HuH-7 (cell line): ENCODE measurements at regions not wholly inside any gene's neighbourhood (a gene's known extent, or its start where the extent isn't known, plus 50 kb on each side); places are given as distances from the start of the nearest gene placed in this dataset.
"Not testable (repeated sequence)": the region's sequence is repeated elsewhere in the genome, so short reads cannot be mapped to it uniquely, and the experiment has no call there.

Experiments used
- DNase-seq: peaks from one replicate; pipeline ENCODE4 v3.0.0; 2011; ENCODE audit warnings: low spot score

DNA sequence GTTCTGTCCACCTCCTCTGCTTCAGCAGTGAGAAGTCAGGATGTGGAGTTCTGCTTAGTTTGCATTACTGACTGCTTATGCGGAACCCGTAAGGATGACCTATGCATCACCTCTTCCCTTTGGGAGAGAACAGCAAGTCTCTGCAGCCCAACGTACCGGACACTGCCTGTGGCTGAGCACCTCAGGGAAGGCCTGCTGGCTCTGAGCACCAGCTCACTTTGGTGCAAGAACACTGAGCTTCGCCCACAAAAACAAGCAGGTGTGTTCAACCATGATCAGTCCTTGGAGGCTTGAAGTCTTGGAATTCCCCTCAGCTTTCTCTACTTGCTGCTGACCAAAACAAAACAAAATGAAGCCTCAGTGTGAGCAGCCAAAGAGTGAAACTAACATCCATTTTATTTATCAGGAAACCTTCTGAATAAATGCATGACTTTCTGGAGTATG is 52.7 kb upstream of the NCK2 start:
- no peak for DNase-seq

DNA sequence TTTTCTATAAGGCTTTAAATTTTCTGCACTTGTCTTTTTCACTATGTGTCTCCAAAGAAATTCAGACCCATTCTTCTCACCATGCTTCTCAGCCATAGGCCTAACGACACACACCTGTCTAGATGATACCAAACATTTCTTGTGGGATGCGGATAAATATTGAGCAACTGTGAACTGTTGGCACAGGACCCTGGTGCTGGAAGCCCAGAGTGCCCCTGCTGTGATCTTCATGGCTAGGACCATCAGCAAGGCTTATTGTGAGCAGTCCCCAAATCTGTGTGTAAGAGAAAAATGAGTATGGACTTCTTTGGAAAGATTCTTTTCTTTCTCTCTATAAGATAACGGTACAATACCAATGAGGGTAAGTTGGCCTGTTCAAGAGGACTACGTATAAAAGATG is 54.1 kb upstream of the NCK2 start:
- DNase-seq, result no peak

DNA sequence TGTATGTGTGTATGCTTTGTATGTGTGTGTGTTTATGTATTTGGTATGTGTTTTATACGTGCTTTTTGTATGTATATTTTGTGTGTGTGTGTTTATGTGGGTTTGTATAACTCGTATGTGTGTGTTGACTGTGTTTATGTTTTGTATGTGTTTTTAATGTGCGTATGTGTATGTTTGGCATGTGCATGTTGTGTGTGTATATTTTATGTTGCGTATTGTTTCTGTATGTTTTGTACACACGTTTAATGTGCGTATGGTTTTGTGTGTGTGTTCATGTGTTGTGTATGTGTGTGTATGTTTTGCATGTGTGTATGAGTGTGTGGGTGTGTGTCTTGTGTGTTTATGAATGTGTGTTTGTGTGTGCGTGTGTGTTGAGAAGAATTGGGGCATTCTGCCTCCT is 55.2 kb upstream of the NCK2 start:
- no peak for DNase-seq

DNA sequence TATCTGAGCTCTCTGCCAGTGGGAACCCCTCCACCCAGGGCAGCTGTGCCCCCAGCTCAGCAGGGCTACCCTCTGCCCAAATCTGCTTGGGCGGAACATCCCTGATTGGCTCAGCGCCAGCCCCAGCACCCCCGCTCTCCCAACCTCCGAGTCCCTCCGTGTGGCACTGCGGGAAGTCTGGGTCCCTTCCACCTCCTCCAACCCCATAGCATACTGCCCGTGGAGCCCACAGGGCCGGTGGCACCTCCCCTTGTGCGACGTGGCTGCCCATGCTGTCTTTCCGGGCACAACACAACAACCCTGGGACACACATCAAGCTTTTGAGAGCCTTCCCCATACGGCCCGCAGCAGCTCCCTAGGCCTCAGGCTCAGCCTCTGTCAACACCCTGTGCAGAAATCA is 55.8 kb upstream of the NCK2 start:
- DNase-seq, result no peak

DNA sequence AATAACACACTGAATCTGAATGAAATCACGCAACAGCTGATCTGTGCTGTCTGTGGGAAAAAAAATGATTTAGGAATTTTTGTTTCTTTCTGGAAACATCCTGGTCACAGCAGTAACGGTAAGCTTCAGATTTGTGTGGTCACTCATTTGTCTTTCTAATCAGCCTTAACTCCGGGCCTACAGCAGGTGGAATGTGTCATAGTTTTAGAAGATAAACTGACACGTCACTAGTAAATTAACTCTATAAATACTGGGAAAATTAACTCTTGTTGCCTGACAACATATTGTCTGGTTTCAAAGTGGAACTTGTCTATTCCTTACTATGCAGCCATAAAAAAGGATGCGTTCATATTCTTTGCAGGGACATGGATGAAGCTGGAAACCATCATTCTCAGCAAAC is 58.1 kb upstream of the NCK2 start:
- DNase-seq, result no peak

DNA sequence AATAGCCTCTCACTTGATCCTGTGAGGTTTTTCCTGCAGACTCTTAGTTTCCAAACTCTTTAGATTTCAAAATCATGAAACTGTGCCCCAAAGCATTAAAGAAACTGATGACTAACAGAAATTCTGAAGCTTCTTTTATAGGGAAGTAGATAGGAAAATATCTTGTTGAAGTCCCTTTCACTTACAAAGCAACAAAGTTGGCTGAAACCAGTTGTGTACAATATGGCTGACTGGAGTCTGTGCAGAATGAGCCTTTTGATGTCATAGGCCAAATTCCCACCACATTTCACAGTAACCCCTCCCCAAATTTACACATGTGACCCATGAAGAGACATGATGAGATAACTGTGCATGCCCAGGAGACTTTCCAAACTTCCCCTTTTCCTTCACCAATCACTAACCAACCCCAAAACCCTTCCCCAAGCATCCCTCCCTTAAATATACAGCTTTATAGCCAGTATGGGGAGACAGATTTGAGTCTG is 61.7 kb upstream of the NCK2 start:
- DNase-seq, result no peak

DNA sequence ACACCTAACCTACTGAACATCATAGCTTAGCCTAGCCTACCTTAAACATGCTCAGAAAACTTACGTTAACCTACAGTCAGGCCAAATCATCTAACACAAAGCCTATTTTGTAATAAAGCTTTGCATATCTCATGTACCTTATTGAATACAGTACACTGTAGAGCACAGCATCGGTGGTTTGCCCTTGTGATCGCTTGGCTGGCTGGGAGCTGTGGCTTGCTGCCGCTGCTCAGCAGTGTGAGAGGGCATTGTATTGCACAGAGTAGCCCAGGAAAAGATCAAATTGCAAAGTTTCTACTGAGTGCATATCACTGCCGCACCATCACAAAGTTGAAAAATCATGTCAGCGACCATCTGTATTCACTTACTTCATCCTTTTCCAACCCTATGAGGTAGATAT is 62.3 kb upstream of the NCK2 start:
- no peak for DNase-seq

DNA sequence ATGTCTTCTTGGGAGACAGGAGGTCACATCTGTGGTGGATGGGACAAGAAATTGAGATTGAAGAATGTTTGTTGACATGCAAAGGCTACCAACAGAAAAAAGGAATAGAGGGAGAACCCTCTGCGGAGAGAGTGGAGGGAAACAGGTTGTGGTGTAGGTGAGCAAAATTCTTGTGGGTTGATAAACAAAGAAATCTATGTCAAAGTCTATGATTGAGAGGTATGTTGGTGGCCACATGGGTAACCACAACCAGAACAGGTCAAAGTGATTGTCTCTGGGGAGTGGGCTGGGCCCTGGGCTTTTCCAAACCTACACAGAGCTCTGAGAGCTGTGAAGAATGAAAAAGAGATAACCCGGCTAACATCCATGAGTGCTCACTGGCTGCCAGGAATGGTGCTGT is 62.8 kb upstream of the NCK2 start:
- DNase-seq, result no peak

DNA sequence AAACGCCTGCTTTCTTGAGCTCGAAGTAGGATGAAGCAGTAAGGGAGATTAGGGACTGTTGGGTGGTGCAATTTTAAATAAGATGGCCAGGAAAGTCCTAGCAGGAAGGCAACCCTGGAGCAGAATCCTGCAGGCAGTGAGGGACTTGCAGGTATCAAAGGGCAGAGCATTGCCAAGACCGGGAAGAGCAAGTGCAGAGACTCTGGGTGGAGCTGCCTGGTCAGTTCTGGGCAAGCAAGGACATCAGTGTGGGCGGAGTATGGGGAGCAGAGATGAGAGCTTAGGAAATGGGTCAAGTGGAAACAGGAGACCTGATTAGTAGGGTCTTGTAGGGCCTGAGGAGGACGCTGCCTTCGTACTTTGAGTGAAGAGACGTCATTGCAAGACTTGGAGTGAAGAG is 64.4 kb upstream of the NCK2 start:
- DNase-seq, result no peak

DNA sequence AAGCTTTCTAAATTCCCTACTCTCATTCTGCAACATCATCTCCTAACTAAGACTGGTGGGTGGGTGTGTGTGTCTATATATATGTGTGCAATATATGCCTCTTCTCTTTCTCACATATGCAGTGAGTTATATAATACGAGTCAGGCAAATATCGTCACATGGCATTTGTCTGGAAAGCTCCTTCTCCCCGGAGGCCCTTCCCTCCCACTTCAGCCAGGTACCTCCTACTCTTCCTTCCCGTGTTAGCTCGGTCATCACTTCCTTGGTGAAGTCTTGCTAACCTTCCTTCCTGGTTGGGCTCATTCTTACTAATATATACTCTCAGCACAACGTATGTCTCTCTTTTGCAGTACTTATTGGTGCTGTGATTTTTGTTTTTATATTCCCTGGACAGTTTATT is 66.4 kb upstream of the NCK2 start:
- no peak for DNase-seq

DNA sequence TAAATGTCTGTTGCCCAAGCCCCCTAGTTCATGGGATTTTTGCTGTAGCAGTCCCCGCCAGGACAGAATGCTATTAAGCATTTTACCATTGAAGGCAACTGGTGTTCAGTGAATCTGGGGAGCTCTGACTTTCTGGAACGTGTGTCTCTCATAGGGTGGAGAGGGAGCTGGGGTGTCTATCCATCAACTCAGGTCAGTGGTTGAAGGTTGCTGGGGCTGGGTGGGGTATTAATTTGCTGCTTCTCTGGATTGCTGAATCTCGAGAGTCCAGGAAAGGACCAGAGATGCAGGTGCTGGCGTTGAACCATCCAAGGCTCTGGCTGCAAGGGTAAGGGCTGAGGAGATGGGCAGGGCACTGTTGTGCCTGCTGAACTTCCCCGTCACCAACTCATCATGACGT is 66.8 kb upstream of the NCK2 start:
- DNase-seq, result no peak

DNA sequence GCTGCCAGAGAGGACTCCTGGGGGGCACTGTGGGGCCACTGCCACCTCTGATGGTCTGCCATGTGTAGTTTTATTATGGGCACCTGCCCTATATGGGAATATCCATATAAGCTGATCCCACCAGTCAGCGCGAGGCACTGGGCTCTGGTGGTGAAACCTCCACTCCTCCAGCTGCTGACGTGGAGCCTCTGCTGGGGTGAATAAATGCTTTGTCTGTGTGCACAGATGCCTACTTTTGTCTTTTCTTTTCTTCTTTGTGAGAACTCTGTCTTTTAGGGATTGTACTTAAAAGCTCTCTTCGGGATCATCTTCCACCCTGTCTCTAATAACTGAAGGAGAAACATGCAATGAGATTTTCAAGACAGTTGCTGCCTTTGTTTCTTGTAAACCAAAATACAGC is 68.9 kb upstream of the NCK2 start:
- DNase-seq, result no peak

DNA sequence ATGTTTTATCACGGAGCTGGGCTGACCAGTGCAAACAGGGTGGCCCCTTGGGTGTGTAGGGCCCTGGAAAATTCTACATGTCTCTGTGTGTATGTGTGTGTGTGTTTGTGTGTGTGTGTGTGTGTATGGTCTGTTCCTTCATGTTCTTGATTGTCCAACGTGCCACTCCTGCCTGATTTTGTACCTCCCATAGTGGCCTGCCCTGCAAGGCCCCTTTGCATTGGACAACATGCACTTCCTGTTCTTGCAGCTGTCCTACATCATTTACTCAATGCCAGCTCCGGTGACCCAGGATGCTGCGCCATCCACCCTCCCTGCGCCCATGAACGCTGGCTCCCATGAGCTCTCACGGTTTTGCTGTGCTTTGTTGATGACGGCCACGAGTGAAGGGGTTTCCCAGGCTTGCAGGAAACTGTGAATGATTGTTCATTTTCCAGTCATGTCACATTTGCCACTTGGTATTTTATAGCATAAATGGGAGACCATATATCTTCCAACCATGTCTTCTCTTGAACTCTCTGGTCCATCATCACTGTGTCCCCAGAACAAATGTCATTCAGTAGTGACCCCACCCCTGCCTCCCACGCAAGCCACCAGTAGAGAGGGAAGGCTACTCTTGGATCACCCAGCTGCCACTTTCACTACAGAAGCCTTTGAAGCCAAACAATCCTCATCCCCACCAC is 69.7 kb upstream of the NCK2 start:
- DNase-seq, result no peak

DNA sequence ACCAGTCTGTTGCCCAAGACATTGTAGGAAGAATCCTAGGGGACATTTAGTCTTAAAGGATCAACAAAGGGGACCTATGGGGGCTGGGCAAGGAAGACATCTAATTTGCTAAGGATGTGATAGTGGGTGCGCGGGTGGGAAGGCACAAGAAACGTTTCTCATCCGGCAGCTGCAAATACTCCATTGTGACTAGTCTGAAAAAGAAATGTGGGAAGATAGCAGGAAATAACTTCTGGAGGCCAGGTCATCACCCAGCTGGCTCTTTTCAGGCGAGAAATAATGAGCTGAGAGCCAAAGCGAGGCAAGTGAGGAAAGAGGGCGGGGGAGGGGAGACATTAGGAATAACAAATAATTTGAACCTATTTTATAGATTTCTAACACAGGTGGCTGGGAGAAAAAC is 70.3 kb upstream of the NCK2 start:
- no peak for DNase-seq

DNA sequence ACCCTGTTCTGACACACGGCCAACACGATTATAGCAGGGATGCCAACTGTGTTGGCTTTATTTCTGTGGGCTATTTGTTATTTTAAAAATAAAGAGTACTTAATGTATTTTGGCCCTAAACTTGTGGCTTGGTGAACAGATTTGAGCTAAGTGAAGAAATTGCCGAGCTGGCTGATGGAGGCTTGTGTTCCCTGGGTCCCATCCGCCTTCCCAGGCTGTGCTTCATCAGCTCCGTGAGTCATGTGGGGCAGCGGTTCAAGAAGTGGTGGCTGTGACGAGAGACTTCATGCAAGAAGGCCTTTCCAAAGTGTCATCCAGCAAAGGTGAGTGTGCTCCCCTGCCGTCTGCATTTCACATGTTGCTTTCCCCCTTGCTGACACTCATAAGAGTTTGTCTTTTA is 73.6 kb upstream of the NCK2 start:
- no peak for DNase-seq

DNA sequence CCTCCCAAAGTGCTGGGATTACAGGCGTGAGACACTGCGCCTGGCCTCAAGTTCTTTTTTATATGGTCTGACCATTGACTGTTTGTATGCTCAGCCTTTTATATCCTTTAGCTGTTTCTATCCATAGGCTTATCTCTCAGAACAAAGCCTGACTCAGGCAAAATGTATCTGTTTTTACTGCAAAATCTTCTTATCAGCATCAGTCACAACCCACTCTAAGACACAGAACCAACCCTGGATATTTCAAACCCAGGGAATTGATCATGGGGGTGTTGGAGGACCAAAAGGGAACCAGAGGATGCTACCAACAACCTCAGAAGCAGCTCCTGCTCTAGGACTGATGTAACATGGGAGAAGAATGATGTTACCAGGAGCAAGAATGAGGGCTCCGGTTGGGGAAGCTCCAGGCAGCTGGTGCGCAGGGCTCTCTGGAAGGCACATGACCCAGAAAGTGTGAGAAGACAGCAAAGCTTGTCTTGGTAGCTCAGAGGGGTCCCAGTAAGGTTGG is 75.3 kb upstream of the NCK2 start:
- DNase-seq, result no peak

DNA sequence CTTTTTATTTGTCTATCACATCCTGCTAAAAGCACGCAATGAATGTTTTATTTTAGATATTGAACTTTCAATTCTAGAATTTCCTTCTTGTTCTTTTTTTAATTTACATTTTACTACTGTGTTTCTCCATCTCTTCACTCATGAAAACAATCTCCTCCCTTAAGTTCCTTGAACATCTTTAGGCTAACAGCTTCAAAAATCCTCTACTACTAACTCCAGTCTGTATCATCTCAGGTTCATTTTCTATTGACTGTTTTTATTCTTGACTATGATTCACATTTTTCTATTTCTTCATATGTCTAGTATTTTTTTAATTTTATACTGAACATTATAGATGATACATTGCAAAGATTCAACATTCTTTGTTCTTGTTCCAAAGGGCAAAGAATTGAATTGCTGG is 79.2 kb upstream of the NCK2 start:
- no peak for DNase-seq

DNA sequence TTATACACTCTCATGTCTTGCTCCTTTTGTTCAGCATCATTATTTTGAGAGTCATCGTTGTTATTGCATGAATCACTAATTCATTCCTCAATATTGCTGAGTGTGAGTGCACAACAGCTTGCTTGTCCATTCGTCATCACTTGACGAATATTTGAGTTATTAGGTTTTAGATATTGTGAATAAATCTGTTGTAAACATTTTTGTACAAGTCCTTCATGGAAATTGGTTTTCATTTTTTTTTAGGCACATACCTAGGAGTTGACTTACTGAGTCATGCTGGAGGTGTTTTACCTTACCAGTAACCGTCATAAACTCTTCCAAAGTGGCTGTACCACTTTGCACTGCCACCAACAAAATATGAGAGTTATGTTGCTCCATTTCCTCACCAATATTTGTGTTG is 84.2 kb upstream of the NCK2 start:
- no peak for DNase-seq

DNA sequence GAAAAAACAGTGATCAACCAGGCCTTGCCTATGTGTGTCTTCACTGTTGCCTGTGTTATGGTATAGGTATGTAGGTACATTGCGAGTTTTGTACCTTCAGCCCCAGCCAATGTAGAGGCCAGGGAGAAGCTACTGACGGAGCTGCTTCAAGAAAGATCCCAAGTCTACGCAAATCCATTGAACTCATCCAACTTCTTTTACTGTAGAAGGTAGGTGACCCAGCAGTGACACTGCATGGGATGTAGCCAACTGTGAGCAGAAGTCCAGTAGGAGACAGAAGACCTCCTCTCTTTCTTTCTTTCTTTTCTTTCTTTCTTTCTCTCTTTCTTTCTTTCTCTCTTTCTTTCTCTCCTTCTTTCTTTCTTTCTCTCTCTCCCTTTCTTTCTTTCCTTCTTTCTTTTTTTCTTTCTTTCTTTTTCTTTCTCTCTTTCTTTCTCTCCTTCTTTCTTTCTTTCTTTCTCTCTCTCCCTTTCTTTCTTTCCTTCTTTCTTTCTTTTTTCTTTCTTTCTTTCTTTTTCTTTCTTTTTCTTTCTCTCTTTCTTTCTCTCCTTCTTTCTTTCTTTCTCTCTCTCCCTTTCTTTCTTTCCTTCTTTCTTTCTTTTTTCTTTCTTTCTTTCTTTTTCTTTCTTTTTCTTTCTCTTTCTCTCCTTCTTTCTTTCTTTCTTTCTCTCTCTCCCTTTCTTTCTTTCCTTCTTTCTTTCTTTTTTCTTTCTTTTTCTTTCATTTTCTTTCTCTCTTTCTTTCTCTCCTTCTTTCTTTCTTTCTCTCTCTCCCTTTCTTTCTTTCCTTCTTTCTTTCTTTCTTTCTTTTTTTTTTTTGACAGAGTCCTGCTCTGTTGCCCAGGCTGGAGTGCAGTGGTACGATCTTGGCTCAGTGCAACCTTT is 88.7 kb upstream of the NCK2 start:
- not testable (repeated sequence) for DNase-seq

DNA sequence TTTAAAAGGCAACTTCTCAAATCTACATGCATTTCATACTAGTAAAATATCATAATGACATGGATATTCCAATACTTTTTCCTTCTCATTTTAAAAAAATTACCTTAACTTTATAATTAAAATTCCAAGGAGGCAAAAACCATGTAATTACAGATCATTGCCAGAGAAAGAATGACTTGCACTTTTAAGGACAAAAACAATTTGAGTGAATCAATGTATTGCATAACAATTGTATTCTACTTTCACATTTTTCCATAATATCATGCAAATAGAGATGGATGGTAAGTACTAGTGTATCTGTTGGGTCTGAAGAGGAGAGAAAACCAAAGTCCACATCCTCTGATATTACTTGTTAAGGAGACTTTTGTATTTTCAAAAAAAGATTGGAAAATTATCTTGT is 89.5 kb upstream of the NCK2 start:
- DNase-seq, result no peak

DNA sequence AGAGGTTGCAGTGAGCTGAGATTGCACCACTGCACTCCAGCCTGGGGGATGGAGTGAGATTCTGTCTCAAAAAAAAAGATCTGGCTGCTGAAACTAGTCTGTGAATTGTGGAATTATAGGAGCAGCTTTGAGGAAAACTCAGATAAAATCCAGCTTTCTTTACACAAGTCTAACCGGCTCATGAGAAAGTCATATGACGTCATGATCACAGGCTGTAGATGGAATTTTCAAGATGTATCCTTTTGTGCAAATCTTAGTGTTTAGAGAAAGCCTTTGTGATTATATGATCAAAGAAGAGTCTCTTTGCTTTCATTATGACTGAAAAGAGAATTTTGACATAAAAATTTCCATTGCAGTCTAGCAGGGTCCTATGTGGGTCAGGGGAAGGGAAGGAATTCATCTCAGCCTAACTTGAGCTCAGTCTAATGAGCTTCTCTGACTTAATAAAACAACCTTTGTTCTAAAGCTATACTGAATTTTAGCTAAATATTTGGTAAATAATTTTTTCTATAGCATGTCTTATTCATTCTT is 90.2 kb upstream of the NCK2 start:
- no peak for DNase-seq

DNA sequence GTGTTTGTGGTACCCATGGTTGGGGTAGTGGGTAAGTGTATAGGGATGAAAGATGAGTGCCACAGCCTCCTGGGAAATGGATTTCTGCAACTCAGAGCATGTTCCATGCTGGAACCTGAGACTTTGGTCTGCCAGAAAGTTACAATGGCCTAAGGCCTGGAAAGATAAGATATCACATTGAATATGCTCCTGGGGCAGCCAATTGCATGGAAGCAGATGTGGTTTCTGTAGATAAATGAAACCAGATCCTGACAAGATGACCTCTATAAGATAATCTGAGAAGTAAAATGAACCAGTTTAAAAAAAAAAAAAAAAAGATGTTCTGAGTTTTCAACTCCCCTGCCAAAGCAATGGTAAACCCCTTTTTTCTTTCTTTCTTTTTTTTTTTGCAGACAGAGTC is 91.4 kb upstream of the NCK2 start:
- no peak for DNase-seq
